ENCODE measurements at regions not wholly inside any gene's neighbourhood (a gene's known extent, or its start where the extent isn't known, plus 50 kb on each side); places are given as distances from the start of the nearest gene placed in this dataset.

GRCh38 chr6:112761740-112762139 is 414.6 kb downstream of the RFPL4B start:
- Histone ChIP-seq H3K27me3 (ENCODE audit: control insufficient read depth in 4 of 4, insufficient read depth in 4 of 4, low read length in 3 of 4) (no peaks in the 10 kb centered on the region), H3K4me1 (ENCODE audit: control insufficient read depth in 4 of 4, insufficient read depth in 4 of 4, low read length in 3 of 4) (no peaks in the 10 kb centered on the region), H3K9ac (ENCODE audit: low read depth in 1 of 2, low read length in 2 of 2) (no peak overlapping the region), H3K36me3 (ENCODE audit: control insufficient read depth in 4 of 4, insufficient read depth in 3 of 4, low read depth in 1 of 4, low read length in 3 of 4) (no peaks in the 10 kb centered on the region), H3K27ac (ENCODE audit: low read depth in 1 of 2, low read length in 2 of 2) (no peak overlapping the region), H3K9me3 (ENCODE audit: control insufficient read depth in 4 of 4, low read length in 3 of 4) (peaks cover 0 to 4% (median under 1%) of the 10 kb centered on the region in 4 donors), H3K4me3 (ENCODE audit: low read depth in 1 of 3, low read length in 3 of 3) (no peak overlapping the region)
- no peak for TF ChIP-seq NR2F2 (IDR thresholded peaks at IDR 0.05)
- TF ChIP-seq, protein P1, sequence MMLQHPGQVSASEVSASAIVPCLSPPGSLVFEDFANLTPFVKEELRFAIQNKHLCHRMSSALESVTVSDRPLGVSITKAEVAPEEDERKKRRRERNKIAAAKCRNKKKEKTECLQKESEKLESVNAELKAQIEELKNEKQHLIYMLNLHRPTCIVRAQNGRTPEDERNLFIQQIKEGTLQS (IDR thresholded peaks at IDR 0.05): no peak
- no peak for TF ChIP-seq YY1 (IDR thresholded peaks at IDR 0.05)
- no peak for TF ChIP-seq FOXA1 (IDR thresholded peaks at IDR 0.05)
- TF ChIP-seq, protein P2, sequence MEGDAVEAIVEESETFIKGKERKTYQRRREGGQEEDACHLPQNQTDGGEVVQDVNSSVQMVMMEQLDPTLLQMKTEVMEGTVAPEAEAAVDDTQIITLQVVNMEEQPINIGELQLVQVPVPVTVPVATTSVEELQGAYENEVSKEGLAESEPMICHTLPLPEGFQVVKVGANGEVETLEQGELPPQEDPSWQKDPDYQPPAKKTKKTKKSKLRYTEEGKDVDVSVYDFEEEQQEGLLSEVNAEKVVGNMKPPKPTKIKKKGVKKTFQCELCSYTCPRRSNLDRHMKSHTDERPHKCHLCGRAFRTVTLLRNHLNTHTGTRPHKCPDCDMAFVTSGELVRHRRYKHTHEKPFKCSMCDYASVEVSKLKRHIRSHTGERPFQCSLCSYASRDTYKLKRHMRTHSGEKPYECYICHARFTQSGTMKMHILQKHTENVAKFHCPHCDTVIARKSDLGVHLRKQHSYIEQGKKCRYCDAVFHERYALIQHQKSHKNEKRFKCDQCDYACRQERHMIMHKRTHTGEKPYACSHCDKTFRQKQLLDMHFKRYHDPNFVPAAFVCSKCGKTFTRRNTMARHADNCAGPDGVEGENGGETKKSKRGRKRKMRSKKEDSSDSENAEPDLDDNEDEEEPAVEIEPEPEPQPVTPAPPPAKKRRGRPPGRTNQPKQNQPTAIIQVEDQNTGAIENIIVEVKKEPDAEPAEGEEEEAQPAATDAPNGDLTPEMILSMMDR (IDR thresholded peaks at IDR 0.05; ENCODE audit: low read depth, low read length, missing input control): no peak
- no peak for TF ChIP-seq HNF4A (conservative IDR thresholded peaks at IDR 0.05)
- TF ChIP-seq JUND (IDR thresholded peaks at IDR 0.05): no peak
- TF ChIP-seq, protein P3, sequence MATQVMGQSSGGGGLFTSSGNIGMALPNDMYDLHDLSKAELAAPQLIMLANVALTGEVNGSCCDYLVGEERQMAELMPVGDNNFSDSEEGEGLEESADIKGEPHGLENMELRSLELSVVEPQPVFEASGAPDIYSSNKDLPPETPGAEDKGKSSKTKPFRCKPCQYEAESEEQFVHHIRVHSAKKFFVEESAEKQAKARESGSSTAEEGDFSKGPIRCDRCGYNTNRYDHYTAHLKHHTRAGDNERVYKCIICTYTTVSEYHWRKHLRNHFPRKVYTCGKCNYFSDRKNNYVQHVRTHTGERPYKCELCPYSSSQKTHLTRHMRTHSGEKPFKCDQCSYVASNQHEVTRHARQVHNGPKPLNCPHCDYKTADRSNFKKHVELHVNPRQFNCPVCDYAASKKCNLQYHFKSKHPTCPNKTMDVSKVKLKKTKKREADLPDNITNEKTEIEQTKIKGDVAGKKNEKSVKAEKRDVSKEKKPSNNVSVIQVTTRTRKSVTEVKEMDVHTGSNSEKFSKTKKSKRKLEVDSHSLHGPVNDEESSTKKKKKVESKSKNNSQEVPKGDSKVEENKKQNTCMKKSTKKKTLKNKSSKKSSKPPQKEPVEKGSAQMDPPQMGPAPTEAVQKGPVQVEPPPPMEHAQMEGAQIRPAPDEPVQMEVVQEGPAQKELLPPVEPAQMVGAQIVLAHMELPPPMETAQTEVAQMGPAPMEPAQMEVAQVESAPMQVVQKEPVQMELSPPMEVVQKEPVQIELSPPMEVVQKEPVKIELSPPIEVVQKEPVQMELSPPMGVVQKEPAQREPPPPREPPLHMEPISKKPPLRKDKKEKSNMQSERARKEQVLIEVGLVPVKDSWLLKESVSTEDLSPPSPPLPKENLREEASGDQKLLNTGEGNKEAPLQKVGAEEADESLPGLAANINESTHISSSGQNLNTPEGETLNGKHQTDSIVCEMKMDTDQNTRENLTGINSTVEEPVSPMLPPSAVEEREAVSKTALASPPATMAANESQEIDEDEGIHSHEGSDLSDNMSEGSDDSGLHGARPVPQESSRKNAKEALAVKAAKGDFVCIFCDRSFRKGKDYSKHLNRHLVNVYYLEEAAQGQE (IDR thresholded peaks at IDR 0.05): no peak
- no peak for TF ChIP-seq RAD21 (IDR thresholded peaks at IDR 0.05)
- no peak for TF ChIP-seq FOXA2 (IDR thresholded peaks at IDR 0.05)
- TF ChIP-seq GABPA (IDR thresholded peaks at IDR 0.05 in 1 of 2, conservative IDR thresholded peaks at IDR 0.05 in 1 of 2): no peak
- WGBS: 82% methylated on average over 2 of the region's 2 CpGs
- no peak for DNase-seq (ENCODE audit: low spot score)

DNA sequence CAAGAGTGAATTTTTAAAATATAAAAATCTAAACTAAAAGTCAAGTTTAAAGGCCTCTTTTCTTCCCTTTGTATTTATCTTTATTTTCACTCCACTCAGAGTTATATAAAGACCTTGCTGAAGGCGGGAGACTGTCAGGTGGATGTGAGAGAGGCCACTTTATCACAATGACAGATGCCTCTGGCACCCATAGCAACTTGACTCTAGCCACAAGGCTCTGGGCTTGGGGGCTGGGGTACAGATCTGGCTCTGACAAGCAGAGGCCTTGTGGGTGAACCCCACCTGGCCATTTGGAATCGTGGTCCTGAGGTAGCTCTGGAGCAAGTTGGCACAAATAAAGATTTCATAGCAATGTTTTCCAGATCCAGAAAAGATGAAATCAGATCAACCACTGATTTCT is 417.2 kb downstream of the RFPL4B start:
- TF ChIP-seq TAF1 (conservative IDR thresholded peaks at IDR 0.05): no peak
- TF ChIP-seq FOXA2 (IDR thresholded peaks at IDR 0.05): no peak
- TF ChIP-seq, protein P4, sequence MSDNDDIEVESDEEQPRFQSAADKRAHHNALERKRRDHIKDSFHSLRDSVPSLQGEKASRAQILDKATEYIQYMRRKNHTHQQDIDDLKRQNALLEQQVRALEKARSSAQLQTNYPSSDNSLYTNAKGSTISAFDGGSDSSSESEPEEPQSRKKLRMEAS (IDR thresholded peaks at IDR 0.05): no peak
- TF ChIP-seq, protein P3 (IDR thresholded peaks at IDR 0.05): no peak
- H3K36me3 ChIP-seq (ENCODE audit: control insufficient read depth in 4 of 4, insufficient read depth in 3 of 4, low read depth in 1 of 4, low read length in 3 of 4): no peaks in the 10 kb centered on the region
- no peak overlapping the region for H3K4me3 ChIP-seq (ENCODE audit: low read depth in 1 of 3, low read length in 3 of 3)
- H3K4me1 ChIP-seq (ENCODE audit: control insufficient read depth in 4 of 4, insufficient read depth in 4 of 4, low read length in 3 of 4): no peaks in the 10 kb centered on the region
- H3K27me3 ChIP-seq (ENCODE audit: control insufficient read depth in 4 of 4, insufficient read depth in 4 of 4, low read length in 3 of 4): no peaks in the 10 kb centered on the region
- no peak overlapping the region for H3K9ac ChIP-seq (ENCODE audit: low read depth in 1 of 2, low read length in 2 of 2)
- DNase-seq (ENCODE audit: low spot score): no peak
- WGBS: 75% methylated on average over 2 of the region's 2 CpGs
- no peak overlapping the region for H3K27ac ChIP-seq (ENCODE audit: low read depth in 1 of 2, low read length in 2 of 2)
- H3K9me3 ChIP-seq (ENCODE audit: control insufficient read depth in 4 of 4, low read length in 3 of 4): peaks cover 0 to 4% (median 1%) of the 10 kb centered on the region in 4 donors
